GM18907 (cell line): ENCODE measurements at regions not wholly inside any gene's neighbourhood (a gene's known extent, or its start where the extent isn't known, plus 50 kb on each side); places are given as distances from the start of the nearest gene placed in this dataset.
"Not testable (repeated sequence)": the region's sequence is repeated elsewhere in the genome, so short reads cannot be mapped to it uniquely, and the experiment has no call there.

Experiments used
- ATAC-seq: cut with Tn5 transposase; IDR thresholded peaks from one replicate; pipeline ENCODE4 v1.9.1; 2021; ENCODE audit warnings: mild to moderate bottlenecking, moderate library complexity; ENCODE audit not compliant: unreplicated experiment

- ATAC-seq = no peak
Observed at GRCh38 chr12:69027411-69027881, 94.5 kb upstream of the CPM start.

GRCh38 chr12:69028941-69029729 is 96.2 kb upstream of the CPM start:
- ATAC-seq = no peak

GRCh38 chr12:69030321-69030720 is 97.3 kb upstream of the CPM start:
- no peak for ATAC-seq

GRCh38 chr12:69036533-69036932 is 103.6 kb upstream of the CPM start:
- ATAC-seq = no peak

GRCh38 chr12:69036999-69037398 is 104.0 kb upstream of the CPM start:
- no peak for ATAC-seq

- no peak for ATAC-seq
Observed at GRCh38 chr12:69039911-69040310, 106.9 kb upstream of the CPM start.

GRCh38 chr12:69042557-69042956 is 109.6 kb upstream of the CPM start:
- no peak for ATAC-seq

- no peak for ATAC-seq
Observed at GRCh38 chr12:69042970-69043369, 110.0 kb upstream of the CPM start.

GRCh38 chr12:69044887-69045286 is 111.9 kb upstream of the CPM start:
- no peak for ATAC-seq

GRCh38 chr12:69045430-69045829 is 112.5 kb upstream of the CPM start:
- no peak for ATAC-seq

- ATAC-seq = no peak
Observed at GRCh38 chr12:69046363-69046762, 113.4 kb upstream of the CPM start.

GRCh38 chr12:69046920-69047319 is 113.9 kb upstream of the CPM start:
- no peak for ATAC-seq

GRCh38 chr12:69047990-69048389 is 115.0 kb upstream of the CPM start:
- no peak for ATAC-seq

- not testable (repeated sequence) for ATAC-seq
Observed at GRCh38 chr12:69049855-69050254, 116.9 kb upstream of the CPM start.

- ATAC-seq = peak; percentile 88
Observed at GRCh38 chr12:69052613-69053408, 119.8 kb upstream of the CPM start.

GRCh38 chr12:69054343-69055056 is 121.5 kb upstream of the CPM start:
- no peak for ATAC-seq

- ATAC-seq = no peak
Observed at GRCh38 chr12:69055280-69055679, 122.3 kb upstream of the CPM start.

- ATAC-seq = no peak
Observed at GRCh38 chr12:69055706-69056105, 122.7 kb upstream of the CPM start.

- ATAC-seq = no peak
Observed at GRCh38 chr12:69056743-69057515, 124.0 kb upstream of the CPM start.

GRCh38 chr12:69057742-69058141 is 124.8 kb upstream of the CPM start:
- no peak for ATAC-seq
